ENCODE measurements at regions not wholly inside any gene's neighbourhood (a gene's known extent, or its start where the extent isn't known, plus 50 kb on each side); places are given as distances from the start of the nearest gene placed in this dataset.

- in situ Hi-C loops (cut with HindIII; ENCODE audit: low pct_unique_long_range_greater_than_20kb, low sequenced_read_pairs) (no loop called here), intact Hi-C loops (cut with micrococcal nuclease; ENCODE audit: unreplicated experiment) (no loop called here)
- ATAC-seq (no peak), DNase-seq (ENCODE audit: low read depth, low spot score) (no peak)
- no peaks in the 10 kb centered on the region for H3K36me3 ChIP-seq (ENCODE audit: control insufficient read depth, insufficient read depth, low read length)
- no peaks in the 10 kb centered on the region for H3K27me3 ChIP-seq (ENCODE audit: control insufficient read depth, insufficient read depth, low read length)
- H3K27ac ChIP-seq (ENCODE audit: low read length) = no peak overlapping the region
- H3K4me3 ChIP-seq (ENCODE audit: low read depth in 2 of 2, low read length in 2 of 2) = no peak overlapping the region
- no peaks in the 10 kb centered on the region for H3K4me1 ChIP-seq (ENCODE audit: control insufficient read depth, insufficient read depth, low read length)
- no TSS peak for BruUV-seq (replicated peaks)
- no peaks in the 10 kb centered on the region for H3K9me3 ChIP-seq (ENCODE audit: control insufficient read depth, insufficient read depth, low read depth, low read length)
- CTCF ChIA-PET = no interaction called here
- TF ChIP-seq POLR2AphosphoS5 (IDR thresholded peaks at IDR 0.05; ENCODE audit: low read depth, low read length) (no peak), CTCF (IDR thresholded peaks at IDR 0.05) (no peak), TCF7L2 (IDR thresholded peaks at IDR 0.05; ENCODE audit: low read depth, low read length) (no peak), SIN3A (IDR thresholded peaks at IDR 0.05; ENCODE audit: borderline replicate concordance, insufficient read depth, low read depth, low read length) (no peak)
- TF ChIP-seq, protein P1, sequence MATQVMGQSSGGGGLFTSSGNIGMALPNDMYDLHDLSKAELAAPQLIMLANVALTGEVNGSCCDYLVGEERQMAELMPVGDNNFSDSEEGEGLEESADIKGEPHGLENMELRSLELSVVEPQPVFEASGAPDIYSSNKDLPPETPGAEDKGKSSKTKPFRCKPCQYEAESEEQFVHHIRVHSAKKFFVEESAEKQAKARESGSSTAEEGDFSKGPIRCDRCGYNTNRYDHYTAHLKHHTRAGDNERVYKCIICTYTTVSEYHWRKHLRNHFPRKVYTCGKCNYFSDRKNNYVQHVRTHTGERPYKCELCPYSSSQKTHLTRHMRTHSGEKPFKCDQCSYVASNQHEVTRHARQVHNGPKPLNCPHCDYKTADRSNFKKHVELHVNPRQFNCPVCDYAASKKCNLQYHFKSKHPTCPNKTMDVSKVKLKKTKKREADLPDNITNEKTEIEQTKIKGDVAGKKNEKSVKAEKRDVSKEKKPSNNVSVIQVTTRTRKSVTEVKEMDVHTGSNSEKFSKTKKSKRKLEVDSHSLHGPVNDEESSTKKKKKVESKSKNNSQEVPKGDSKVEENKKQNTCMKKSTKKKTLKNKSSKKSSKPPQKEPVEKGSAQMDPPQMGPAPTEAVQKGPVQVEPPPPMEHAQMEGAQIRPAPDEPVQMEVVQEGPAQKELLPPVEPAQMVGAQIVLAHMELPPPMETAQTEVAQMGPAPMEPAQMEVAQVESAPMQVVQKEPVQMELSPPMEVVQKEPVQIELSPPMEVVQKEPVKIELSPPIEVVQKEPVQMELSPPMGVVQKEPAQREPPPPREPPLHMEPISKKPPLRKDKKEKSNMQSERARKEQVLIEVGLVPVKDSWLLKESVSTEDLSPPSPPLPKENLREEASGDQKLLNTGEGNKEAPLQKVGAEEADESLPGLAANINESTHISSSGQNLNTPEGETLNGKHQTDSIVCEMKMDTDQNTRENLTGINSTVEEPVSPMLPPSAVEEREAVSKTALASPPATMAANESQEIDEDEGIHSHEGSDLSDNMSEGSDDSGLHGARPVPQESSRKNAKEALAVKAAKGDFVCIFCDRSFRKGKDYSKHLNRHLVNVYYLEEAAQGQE (IDR thresholded peaks at IDR 0.05; ENCODE audit: insufficient read depth in 1 of 2, low read depth in 2 of 2, low read length in 1 of 2) = no peak
- POLR2A ChIA-PET = no interaction called here
Measured at GRCh38 chr13:29936956-29937355, 86.5 kb upstream of the UBL3 start.

GRCh38 chr13:29936051-29936813, 85.8 kb upstream of the UBL3 start:
- ChIA-PET POLR2A (no interaction called here), CTCF (no interaction called here)
- no peaks in the 10 kb centered on the region for H3K27me3 ChIP-seq (ENCODE audit: control insufficient read depth, insufficient read depth, low read length)
- H3K4me3 ChIP-seq (ENCODE audit: low read depth in 2 of 2, low read length in 2 of 2) = no peak overlapping the region
- BruUV-seq (replicated peaks) = no TSS peak
- H3K27ac ChIP-seq (ENCODE audit: low read length) = no peak overlapping the region
- DNase-seq (ENCODE audit: low read depth, low spot score) = no peak
- intact Hi-C loops (cut with micrococcal nuclease; ENCODE audit: unreplicated experiment) (no loop called here), in situ Hi-C loops (cut with HindIII; ENCODE audit: low pct_unique_long_range_greater_than_20kb, low sequenced_read_pairs) (no loop called here)
- H3K9me3 ChIP-seq (ENCODE audit: control insufficient read depth, insufficient read depth, low read depth, low read length) = no peaks in the 10 kb centered on the region
- ATAC-seq = no peak
- no peaks in the 10 kb centered on the region for H3K36me3 ChIP-seq (ENCODE audit: control insufficient read depth, insufficient read depth, low read length)
- H3K4me1 ChIP-seq (ENCODE audit: control insufficient read depth, insufficient read depth, low read length) = no peaks in the 10 kb centered on the region
- TF ChIP-seq SIN3A (IDR thresholded peaks at IDR 0.05; ENCODE audit: borderline replicate concordance, insufficient read depth, low read depth, low read length) (no peak), POLR2AphosphoS5 (IDR thresholded peaks at IDR 0.05; ENCODE audit: low read depth, low read length) (no peak)
- TF ChIP-seq, protein P1 (IDR thresholded peaks at IDR 0.05; ENCODE audit: insufficient read depth in 1 of 2, low read depth in 2 of 2, low read length in 1 of 2) = no peak
